ENCODE measurements at regions not wholly inside any gene's neighbourhood (a gene's known extent, or its start where the extent isn't known, plus 50 kb on each side); places are given as distances from the start of the nearest gene placed in this dataset.
A peak's percentile ranks its signal among the peaks of the same experiment; 100 is the strongest.
"Not testable (repeated sequence)": the region's sequence is repeated elsewhere in the genome, so short reads cannot be mapped to it uniquely, and the experiment has no call there.

DNA sequence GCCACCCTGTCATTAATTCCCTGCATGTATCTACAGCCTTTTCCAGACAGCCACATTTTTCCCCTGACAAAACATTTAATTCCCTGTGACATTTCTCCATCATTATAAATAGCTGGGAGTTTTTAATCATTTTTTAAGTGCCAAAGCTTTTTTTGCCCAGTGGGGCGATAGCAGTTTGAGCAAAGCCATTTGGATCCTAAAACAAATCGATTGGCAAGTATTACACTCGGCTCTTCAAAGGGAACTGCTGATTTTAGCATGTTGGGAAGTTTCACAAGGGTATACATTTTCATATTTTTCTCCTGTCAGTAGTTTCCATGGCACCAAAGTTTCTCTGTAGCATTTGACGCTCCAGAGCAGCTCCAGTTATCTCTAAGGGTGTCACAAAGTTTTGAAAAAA lies 210.8 kb downstream of the HIPK3 start:
- DNase-seq (ENCODE audit: low read depth) = no peak

DNA sequence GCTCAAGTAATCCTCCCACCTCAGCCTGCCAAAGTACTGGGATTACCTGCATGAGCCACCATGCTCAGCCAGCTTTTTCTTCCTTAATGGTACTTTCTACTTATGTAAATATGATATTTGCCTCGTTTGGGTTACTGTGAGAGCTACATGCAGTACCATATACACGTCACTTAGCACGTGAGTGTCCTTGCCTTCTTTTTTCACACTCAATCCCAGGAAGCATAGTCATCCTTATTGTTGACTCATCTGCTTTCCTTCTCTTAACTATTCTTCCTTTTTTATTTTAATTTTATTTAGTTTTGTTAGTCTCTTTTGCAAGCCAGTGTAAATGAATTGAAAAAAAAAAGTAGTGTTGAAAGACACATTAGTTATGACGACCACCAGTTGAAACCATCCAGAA lies 205.9 kb downstream of the HIPK3 start:
- DNase-seq (ENCODE audit: low read depth) = peak; percentile 54

DNA sequence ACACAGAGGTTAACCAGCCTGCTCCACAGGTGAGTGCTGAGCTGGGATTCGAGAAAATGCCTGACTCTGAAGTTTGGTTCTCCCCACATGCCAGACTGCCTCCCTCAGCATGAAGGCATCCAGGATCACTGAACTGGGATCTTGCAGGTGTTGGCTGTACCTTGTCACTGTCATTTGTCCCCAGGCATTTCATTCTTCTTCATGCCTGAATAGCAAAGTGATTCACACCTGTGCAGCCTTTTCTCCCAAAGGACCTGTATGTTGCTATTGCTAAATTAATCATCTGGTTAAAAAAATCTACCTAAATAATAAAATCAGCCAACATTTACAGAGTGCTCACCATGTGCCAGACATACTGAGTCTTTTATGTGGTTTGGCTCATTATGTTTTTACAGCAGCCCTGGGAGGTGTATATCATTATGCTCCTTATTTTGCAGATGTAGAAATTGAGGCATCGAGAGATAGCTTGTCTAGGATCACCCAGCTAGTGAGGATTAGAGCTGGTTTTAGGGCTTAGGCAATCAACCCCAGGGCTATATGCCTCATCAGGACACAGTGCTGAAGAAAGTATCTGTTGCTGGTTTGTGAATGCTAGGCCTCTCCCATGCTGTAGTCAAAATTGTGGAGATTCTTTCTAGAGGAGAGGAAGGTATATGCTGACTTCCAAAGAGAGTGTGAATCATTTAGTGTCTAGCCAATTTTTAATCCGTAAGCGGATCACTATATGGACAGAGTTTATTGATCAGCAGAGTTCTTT lies 204.4 kb downstream of the HIPK3 start:
- no peak for DNase-seq (ENCODE audit: low read depth)

DNA sequence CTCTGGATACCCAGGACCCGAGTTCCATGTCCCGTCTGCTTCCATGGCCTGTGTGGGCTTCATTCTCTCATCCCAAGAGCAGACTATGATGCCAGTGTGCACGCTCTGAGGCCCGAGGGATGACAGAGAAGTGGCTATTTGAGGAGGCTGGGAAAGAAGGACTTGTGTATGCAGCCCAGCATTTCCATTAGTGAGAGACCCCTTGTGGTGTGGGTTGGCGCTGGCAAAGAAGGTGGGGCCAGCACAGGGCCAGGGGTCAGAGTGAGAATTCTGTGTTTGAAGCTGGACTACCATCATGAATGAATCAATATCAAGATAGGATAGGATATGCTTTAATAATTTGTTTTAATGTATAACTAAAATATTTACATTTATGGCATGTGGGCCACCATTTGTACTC lies 200.8 kb downstream of the HIPK3 start:
- DNase-seq (ENCODE audit: low read depth) = no peak

DNA sequence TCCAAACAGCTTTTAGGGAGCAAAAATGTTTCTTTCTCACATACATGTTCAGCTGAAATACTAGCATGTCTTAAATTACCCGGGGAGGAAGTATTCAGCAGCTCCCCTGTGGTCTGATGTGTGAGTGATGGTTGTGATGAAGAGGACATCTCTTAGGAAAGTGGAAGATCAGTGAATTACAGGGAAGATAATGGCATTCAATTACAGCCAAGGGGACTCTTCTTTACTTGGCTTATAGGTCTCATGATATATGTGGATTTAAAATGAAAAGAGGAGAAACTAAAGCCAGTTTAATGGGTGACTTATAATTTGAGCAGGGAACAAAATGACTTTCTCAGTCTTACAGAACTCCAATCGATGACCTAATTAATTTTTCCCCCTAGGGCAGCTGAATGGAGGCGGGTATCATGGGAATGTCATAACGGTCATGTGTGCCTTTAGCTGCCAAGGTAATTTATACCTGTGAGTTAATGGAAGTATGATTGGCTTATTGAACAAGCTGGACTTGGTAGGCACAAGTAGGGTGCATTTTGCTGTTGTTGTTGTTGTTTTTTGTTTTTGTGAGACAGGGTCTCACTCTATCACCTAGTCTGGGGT lies 198.8 kb downstream of the HIPK3 start:
- no peak for DNase-seq (ENCODE audit: low read depth)

DNA sequence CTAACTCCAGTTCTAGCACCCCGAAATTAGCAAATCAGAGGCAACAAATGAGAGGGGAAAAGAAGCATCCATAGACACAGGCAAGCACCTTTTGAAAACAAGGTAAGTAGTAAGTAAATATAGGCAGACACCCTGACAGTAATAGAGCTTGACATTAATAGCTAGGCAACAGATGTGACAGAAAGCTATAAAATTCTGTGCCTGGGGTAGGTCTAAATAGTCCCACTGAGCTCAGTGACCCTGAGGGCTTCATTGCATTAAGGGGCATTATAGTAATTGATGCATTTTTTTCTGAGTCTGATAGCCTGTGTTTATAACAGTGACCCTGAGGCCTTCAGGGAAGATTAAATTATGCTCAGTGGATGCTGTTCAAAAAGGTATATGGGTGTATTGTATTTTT lies 197.1 kb downstream of the HIPK3 start:
- no peak for DNase-seq (ENCODE audit: low read depth)

DNA sequence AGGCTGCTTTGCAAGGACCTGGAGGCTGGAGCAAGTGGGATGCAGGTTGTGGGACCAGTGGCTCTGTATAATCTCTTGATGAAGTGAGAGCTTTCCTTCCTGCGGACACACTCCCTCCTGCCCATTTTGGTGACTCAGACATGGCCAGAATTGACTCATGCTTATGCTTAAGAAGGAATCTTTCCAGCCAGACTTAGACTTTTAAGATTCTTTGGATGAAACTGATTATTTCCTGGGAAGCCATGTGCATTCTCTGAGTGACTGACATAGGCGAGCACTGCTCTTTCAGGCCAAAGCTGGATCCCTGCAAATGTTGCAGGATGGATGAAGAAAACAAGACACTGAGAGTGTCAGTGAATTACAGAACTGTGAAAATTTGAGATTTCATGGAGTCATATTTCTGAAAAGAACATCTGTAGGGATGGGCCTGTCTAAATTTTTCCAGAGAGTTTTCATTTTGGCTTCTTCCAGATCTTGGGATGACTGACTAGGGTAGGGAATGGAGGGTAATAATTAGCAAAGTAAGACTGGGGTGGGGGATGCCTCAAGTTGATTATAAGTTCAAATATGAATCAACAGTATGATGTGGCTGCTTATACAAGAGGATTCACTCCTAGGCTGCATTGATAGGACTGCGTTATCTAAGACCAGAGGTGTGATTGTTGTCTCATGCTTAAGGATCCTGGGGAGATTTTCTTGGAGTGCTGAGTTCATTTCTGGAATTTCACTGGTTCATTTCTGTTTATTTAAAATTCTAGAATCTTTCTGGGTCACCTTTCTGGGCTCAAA lies 195.8 kb downstream of the HIPK3 start:
- DNase-seq (ENCODE audit: low read depth) = peak; percentile 84

DNA sequence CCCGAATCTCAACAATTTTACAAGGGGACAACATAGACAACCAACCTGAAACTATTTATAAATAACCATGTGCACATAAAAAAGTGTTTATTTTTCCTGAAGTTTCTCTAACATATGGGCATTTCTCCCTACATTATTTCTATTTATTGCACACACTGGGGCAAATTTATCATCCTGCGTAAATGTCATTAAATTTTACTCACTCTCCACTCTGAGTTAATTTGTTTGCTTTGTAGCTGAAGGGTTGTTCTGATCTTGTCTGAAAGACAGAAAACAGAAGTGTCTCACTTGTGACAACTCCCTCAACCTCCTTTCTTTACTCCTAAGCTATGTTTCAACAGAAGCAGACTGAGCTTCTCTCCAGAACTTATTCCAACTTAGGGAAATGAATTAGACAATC lies 194.2 kb downstream of the HIPK3 start:
- no peak for DNase-seq (ENCODE audit: low read depth)

DNA sequence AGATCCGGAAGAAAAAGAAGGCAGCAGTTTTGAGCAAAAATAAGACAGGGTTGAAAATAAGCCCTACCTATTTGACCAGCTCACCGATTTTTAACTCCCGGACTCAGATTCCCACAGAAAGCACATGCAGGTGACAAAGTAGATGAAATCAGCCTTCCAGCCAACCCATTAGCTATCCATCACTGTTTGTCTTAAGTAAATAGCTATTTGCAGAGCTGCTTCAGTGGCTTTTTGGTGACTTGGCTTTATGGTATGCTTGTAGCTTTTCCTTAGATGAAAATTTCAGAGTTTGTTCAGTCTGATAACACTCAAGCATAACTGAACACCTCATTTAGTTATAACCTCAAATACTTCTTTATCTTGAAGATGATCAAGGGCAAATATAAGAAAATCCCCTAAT lies 192.6 kb downstream of the HIPK3 start:
- no peak for DNase-seq (ENCODE audit: low read depth)

DNA sequence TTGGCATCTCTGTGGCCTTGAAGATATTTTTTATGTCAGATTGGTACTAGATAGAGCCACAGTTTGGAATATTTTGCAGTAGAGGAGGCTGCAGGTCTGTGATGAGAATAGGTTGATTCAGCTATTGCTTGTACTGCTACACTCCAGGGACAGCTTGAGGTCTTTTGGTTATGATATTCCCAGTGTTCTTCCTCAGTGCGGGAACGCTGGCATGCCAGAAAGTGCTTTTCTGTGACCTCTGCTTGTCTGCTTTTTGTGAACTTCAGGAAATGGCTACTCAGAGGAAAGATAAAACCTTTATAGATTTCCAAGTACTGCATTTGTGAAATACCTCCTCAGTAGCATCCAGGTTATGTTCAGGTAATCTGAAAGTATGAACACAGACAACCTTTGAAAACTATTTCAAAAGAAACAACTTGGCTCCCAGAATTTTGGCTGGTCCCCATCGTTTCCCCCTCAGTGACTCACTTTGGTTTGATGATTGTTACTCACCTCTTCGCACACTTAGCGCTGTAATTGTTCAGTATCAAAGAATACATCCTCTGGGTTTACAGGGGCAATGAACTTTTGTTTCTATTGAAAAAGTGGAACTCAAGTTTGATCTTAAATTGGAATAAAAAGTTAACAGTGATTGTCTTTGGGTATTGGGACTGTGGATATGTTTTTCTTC lies 191.4 kb downstream of the HIPK3 start:
- no peak for DNase-seq (ENCODE audit: low read depth)

DNA sequence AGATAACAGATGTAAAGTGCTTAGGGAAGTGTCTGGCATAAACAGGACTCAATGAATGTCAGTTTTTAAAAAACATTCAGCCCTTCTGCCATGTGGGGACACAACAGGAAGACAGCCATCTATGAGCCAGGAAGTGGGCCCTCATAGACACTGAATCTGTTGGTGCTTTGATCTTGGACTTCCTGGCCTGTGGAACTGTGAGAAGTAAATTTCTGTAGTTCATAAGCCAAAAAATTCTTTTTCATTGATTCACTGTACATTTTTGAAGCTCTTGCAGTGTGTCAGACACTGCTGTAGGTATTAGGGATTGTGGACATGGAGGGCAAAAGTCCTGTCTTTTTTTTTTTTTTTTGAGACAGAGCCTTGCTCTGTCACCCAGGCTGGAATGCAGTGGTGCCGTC lies 188.6 kb downstream of the HIPK3 start:
- peak; percentile 42 for DNase-seq (ENCODE audit: low read depth)

DNA sequence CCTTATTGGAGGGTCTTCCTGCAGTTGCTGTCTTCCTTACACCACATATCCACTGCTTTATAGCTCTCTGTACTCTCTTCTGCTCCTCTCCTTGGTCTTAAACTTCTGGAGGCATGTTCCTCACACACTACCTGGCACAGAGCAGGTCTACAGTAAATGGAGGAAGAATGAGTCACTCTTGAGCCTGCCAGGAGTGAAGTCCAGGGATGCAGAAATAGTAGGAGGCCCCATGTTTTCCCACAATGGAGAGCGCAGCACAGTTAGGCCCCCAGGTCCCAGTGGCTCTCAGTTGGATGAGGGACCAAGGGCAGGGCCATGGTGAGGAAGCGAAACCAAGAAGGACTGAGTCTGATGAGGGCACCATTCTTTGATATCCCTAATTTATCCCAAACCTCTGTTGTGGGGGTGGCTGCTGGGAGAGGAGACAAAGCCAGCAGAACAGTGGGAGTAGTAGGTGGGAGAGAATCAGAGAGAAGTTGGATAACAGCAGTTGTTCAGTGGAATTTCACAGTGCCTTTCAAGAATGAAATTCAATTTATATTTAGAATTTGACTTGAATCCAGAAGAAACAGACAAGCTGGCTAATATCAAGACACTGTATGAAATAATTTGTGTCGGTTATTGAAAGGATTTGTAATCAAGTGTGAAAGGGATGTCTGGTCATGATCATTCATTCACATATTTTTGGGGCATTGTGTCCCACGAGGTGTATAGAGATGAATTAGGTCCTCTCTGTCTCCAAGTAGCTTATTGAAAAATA lies 187.8 kb downstream of the HIPK3 start:
- DNase-seq (ENCODE audit: low read depth) = no peak

DNA sequence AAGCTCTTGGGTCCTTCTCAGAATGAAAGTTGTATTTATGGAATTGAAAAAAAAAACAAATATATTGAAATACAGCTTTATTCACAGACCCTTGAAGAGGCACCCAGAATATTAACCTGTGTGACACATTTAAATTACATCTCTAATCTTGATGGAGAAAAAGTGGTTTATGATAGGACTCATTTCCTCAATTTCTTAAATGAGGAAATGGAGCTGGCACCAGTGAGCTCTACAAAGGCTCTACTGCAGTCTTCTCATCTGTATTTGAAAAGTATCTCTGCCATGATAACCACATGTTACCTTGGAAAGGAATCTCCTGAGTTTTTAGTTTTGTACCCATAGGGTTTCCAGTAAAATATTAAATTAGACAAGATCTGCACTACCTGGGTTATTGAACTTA lies 186.5 kb downstream of the HIPK3 start:
- DNase-seq (ENCODE audit: low read depth) = no peak

DNA sequence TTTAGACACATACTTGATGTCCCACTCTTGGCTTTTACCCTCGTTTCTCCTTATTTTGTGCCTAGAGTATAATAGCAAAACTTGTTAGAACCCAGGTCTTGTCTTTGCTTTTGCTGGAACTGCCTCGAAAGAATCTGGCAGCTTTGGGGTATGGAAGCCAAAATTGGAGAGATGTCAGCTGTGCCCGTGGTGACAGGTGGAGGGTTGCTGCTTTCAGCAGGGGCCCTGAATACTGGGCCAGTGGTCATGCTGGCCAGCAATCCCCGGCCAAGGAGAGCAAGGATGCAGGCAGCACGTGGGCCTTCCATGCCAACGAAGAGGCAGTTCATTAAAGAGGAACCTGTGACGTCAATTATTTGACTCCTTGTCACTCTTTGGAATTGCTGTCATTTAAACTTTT lies 181.1 kb downstream of the HIPK3 start:
- DNase-seq (ENCODE audit: low read depth) = no peak

DNA sequence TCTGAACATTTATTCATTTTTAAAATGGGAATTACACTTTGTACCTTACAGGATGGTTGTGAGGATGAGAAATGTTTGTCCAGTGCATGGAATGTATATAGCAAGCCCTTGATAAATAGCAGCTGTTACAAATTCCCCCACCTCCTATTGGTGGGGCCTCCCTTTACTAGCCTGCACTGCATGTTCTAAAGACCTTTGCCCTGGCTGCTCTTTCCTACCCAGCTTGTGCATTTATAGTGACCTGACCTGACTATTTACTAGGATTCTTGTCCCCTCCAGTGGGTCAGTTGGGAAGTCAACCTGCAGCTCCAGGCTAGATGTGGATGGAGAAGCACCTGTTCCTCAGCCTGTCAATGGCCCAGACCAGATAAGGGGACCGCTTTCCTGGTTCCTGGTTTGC lies 180.3 kb downstream of the HIPK3 start:
- DNase-seq (ENCODE audit: low read depth) = no peak

DNA sequence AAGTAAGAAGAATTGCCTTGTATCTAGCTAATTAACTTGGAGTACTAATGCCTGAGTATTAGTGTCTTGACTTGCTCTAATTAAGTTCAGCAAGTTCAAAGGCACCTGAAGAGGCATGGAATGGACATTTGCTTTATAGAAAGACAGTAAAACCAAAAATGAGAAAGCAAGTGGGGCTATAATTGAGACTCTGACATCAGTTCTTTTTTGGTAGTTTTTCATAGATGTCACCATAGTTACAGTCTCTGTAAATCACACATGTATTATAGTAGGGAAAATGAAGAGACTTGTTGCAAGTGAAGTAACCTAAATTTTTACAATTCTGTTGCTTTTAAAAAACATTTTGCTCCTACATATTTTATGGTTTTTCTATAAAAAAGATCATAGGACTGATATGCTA lies 178.0 kb downstream of the HIPK3 start:
- DNase-seq (ENCODE audit: low read depth) = no peak

DNA sequence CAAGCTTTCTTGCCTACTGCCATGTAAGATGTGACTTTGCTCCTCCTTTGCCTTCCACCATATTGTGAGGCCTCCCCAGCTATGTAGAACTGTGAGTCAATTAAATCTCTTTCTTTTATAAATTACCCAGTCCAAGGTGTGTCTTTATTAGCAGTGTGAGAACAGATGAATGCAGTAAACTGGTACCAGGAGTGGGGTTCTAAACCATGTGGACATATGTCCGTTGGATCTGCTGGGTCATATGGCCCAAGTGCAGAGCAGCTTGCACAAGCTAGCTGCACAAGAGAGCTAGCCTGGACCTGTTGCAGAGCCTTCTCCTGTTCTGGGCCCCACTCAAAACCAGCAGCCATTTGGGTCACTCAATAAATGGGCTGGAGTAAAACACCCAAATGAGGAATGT lies 177.1 kb downstream of the HIPK3 start:
- no peak for DNase-seq (ENCODE audit: low read depth)

DNA sequence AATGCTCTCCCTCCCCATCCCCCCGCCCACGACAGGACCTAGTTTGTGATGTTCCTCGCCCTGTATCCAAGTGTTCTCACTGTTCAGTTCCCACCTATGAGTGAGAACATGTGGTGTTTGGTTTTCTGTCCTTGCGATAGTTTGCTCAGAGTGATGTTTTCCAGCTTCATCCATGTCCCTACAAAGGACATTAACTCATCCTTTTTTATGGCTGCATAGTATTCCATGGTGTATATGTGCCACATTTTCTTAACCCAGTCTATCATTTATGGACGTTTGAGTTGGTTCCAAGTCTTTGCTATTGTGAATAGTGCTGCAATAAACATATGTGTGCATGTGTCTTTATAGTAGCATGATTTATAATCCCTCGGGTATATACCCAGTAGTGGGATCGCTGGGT lies 171.3 kb downstream of the HIPK3 start:
- DNase-seq (ENCODE audit: low read depth) = not testable (repeated sequence)

DNA sequence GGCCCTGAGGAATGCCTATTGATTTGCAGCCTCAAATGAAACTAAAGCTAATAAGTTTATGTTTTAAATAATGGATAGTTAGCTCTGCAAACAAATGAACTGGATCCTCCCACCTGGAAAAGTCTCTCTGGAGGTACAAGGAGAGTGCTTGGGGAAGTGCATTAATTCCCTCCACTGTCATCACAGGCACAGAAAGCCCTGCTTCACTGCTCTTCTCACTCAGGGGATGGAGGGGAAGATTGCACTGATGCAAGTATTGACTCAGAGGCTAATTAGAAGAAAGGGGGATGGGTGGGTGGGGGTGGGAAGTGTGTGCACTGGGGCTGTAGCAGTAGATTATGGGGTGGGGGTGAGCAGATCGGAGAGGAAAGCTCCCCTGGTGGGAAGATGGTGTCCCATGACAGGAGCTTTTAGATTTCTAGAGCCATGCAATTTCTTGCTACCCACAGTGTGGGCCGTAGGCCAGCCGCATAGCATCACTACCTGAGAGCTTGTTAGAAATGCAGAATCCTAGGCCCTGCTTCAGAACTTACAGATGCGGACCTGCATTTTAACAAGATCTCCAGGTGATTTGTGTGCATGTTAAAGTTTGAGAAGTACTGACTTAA lies 163.9 kb downstream of the HIPK3 start:
- no peak for DNase-seq (ENCODE audit: low read depth)

DNA sequence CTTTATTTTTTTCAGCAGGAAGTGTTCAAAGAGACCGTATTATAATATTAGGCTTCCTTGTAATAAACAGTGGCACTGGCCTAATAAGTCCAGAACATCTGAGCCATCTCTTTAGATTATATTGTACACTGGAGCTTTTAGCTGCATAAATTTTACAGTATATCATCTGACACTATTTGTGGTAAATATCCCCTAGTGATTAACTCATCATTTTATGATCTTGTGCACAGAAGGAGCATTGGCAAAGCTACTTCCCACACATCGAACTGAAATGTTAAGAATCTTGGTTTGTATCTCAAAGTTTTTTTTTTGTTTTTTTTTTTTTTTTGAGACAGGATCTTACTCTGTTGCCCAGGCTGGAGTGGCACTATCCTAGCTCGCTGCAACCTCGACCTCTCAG lies 162.7 kb downstream of the HIPK3 start:
- DNase-seq (ENCODE audit: low read depth) = no peak

DNA sequence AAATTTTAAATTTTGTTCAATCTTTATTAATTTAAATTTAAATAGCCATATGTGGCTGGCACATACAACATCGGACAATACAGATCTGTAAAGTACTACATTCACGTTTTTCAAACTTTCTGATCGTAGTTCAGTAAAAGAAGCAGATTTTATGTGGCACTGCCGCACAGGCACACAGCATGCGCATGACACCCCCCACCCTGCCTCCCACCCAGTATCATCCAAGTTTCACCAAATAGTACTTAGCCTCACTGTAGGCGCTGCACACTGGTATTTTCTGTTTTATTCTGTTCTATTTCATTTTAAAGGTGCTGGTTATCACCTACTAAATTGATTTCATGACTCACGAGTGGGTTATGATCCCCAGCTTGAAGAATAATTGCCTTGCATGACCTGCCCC lies 159.9 kb downstream of the HIPK3 start:
- no peak for DNase-seq (ENCODE audit: low read depth)

Measured in LHCN-M2 (cell line).